Panc1 (cell line): ENCODE measurements at regions not wholly inside any gene's neighbourhood (a gene's known extent, or its start where the extent isn't known, plus 50 kb on each side); places are given as distances from the start of the nearest gene placed in this dataset.

ENCODE experiments used
- ATAC-seq: fragments of 200-7000 bp; cut with Tn5 transposase; 2 replicates; pipeline ENCODE4 v1.9.1; 2020; ENCODE audit warnings: mild to moderate bottlenecking, moderate library complexity
- BruUV-seq: library from RNA; stranded (reverse); fragments of 400-500 nt; replicated peaks from 2 replicates; lab custom pipeline; 2021; lab: Mats Ljungman, UMichigan
- CTCF ChIA-PET: fragments of 300-600 bp; sonication (Branson Sonifier 250); formaldehyde crosslinking; loops from one replicate; lab custom pipeline; 2022; ENCODE audit warnings: antibody characterized with exemption; lab: Charles Lee
- POLR2A ChIA-PET: fragments of 300-600 bp; sonication (Branson Sonifier 250); formaldehyde crosslinking; loops from one replicate; lab custom pipeline; 2022; ENCODE audit warnings: antibody characterized with exemption; lab: Charles Lee
- DNase-seq: peaks from one replicate; pipeline ENCODE4 v3.0.0-alpha.2; 2010; ENCODE audit warnings: low read depth, low spot score
- H3K27ac ChIP-seq: 2 replicates; pipeline ENCODE4 v1.5.1; 2011; ENCODE audit warnings: mild to moderate bottlenecking, low read length, inconsistent platforms
- H3K27me3 ChIP-seq: fragments of 200-500 bp; sonication (Bioruptor generic); 2 replicates; pipeline ENCODE4 v1.6.0; 2014; ENCODE audit warnings: low read length, inconsistent platforms; ENCODE audit not compliant: control insufficient read depth, insufficient read depth
- H3K36me3 ChIP-seq: fragments of 200-500 bp; sonication (Bioruptor generic); 2 replicates; pipeline ENCODE4 v1.5.1; 2014; ENCODE audit warnings: inconsistent platforms, mild to moderate bottlenecking, low read length, moderate library complexity; ENCODE audit not compliant: control insufficient read depth, insufficient read depth
- H3K4me1 ChIP-seq: 2 replicates; pipeline ENCODE4 v1.5.1; 2011; ENCODE audit warnings: inconsistent platforms, mild to moderate bottlenecking, low read length, moderate library complexity; ENCODE audit not compliant: control insufficient read depth, insufficient read depth
- H3K4me3 ChIP-seq, 2 experiments: 2 replicates each; pipeline ENCODE4 v1.5.1; 2011 to 2012; ENCODE audit warnings: low read depth in 2 of 2, low read length in 2 of 2, mild to moderate bottlenecking in 2 of 2, inconsistent platforms in 1 of 2, moderate library complexity in 1 of 2
- H3K9me3 ChIP-seq: fragments of 200-500 bp; sonication (Bioruptor generic); 2 replicates; pipeline ENCODE4 v1.5.1; 2014; ENCODE audit warnings: low read depth, mild to moderate bottlenecking, inconsistent platforms, low read length, moderate library complexity; ENCODE audit not compliant: control insufficient read depth, insufficient read depth
- CTCF ChIP-seq: fragments of 450-650 bp; IDR thresholded peaks from 2 replicates; pipeline ENCODE4 v1.5.1; 2017; ENCODE audit warnings: mild to moderate bottlenecking
- POLR2AphosphoS5 ChIP-seq: IDR thresholded peaks from 2 replicates; pipeline ENCODE4 v1.6.1; 2012; ENCODE audit warnings: mild to moderate bottlenecking, low read depth, low read length, moderate library complexity
- REST ChIP-seq, 2 experiments: IDR thresholded peaks; 2 replicates each; pipeline ENCODE4 v1.6.1; 2011 to 2012; ENCODE audit warnings: low read depth in 2 of 2, control low read depth in 1 of 2, low read length in 1 of 2, mild to moderate bottlenecking in 1 of 2, moderate library complexity in 1 of 2; ENCODE audit not compliant: insufficient read depth in 1 of 2
- SIN3A ChIP-seq: IDR thresholded peaks from 2 replicates; pipeline ENCODE4 v1.6.1; 2012; ENCODE audit warnings: low read depth, mild to moderate bottlenecking, low read length, moderate library complexity, borderline replicate concordance; ENCODE audit not compliant: insufficient read depth
- TCF7L2 ChIP-seq: IDR thresholded peaks from 2 replicates; pipeline ENCODE4 v1.6.1; 2011; ENCODE audit warnings: mild to moderate bottlenecking, low read depth, low read length, inconsistent platforms
- in situ Hi-C: cut with HindIII; loops from 2 replicates; pipeline ENCODE4 v1.10.0; 2016; ENCODE audit warnings: low sequenced_read_pairs, low pct_unique_long_range_greater_than_20kb
- intact Hi-C: fragments of 100-400 bp; cut with micrococcal nuclease; formaldehyde crosslinking; loops from one replicate; pipeline ENCODE4 v1.10.0; 2022; ENCODE audit not compliant: unreplicated experiment

GRCh38 chr15:79212589-79213157 lies 69.8 kb upstream of the ANKRD34C start:
- H3K36me3 ChIP-seq: no peaks in the 10 kb centered on the region
- TF ChIP-seq POLR2AphosphoS5 (no peak), SIN3A (no peak), REST (IDR thresholded peaks at IDR 0.05; ENCODE audit: insufficient read depth in 1 of 2, low read depth in 2 of 2, low read length in 1 of 2) (no peak), CTCF (no peak), TCF7L2 (no peak)
- in situ Hi-C loops: no loop called here
- H3K4me3 ChIP-seq: no peak overlapping the region
- peaks cover 29% of the 10 kb centered on the region for H3K27me3 ChIP-seq
- POLR2A ChIA-PET: no interaction called here
- H3K4me1 ChIP-seq: no peaks in the 10 kb centered on the region
- CTCF ChIA-PET: no interaction called here
- ATAC-seq (no peak), DNase-seq (no peak)
- BruUV-seq: no TSS peak
- no peaks in the 10 kb centered on the region for H3K9me3 ChIP-seq
- H3K27ac ChIP-seq: no peak overlapping the region
- intact Hi-C loops: no loop called here

GRCh38 chr15:79211481-79211880 lies 71.0 kb upstream of the ANKRD34C start:
- H3K4me1 ChIP-seq: no peaks in the 10 kb centered on the region
- in situ Hi-C loops: no loop called here
- no peak for TF ChIP-seq REST (IDR thresholded peaks at IDR 0.05; ENCODE audit: insufficient read depth in 1 of 2, low read depth in 2 of 2, low read length in 1 of 2)
- no peak for TF ChIP-seq POLR2AphosphoS5
- no peak for TF ChIP-seq TCF7L2
- TF ChIP-seq CTCF: no peak
- TF ChIP-seq SIN3A: no peak
- POLR2A ChIA-PET: interaction anchor here (0.5 kb wide), 1 partner anchor 17 kb away, joined by 4 read pairs; no protein-coding TSS in a partner anchor
- no peaks in the 10 kb centered on the region for H3K36me3 ChIP-seq
- ATAC-seq (no peak), DNase-seq (no peak)
- H3K27me3 ChIP-seq: peaks cover 25% of the 10 kb centered on the region
- intact Hi-C loops: no loop called here
- BruUV-seq: no TSS peak
- CTCF ChIA-PET: no interaction called here
- no peaks in the 10 kb centered on the region for H3K9me3 ChIP-seq
- H3K4me3 ChIP-seq: no peak overlapping the region
- no peak overlapping the region for H3K27ac ChIP-seq
